ENCODE measurements at regions not wholly inside any gene's neighbourhood (a gene's known extent, or its start where the extent isn't known, plus 50 kb on each side); places are given as distances from the start of the nearest gene placed in this dataset.
"Not testable (repeated sequence)": the region's sequence is repeated elsewhere in the genome, so short reads cannot be mapped to it uniquely, and the experiment has no call there.

DNA sequence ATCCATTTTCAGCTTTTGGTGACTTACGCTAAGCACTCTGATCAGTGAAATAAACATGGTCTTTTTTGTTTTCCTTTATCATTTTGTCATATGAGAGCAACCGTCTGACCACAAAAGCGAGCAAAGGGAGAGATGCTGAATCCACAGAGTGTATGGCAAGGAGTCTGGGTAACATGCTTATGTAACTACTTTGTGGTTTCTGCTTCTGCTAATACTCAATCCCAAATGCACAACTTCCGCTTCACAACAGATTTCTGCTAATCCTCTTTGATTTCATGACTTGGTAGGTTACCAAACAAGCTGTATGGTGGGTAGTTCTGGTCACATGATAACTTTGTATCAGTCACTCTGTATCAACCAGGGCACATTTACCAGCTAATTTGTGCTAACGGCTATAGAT is 908.4 kb upstream of the CRIM1 start:
- Histone ChIP-seq H3K4me3 (replicated peaks in 1 of 3; ENCODE audit: low read depth in 2 of 3, low read length in 3 of 3) (no peak overlapping the region), H4K20me1 (ENCODE audit: insufficient read depth, low read length) (no peaks in the 10 kb centered on the region), H3K9ac (ENCODE audit: insufficient read depth, low read length, poor library complexity, severe bottlenecking) (no peak overlapping the region), H3K4me2 (replicated peaks; ENCODE audit: extremely low read depth, low read length, poor library complexity, severe bottlenecking) (no peak overlapping the region), H3K9me3 (replicated peaks in 1 of 2; ENCODE audit: control insufficient read depth in 1 of 2, insufficient read depth in 1 of 2, low read length in 2 of 2) (no peaks in the 10 kb centered on the region), H2AFZ (ENCODE audit: insufficient read depth, low read depth, low read length, poor library complexity, severe bottlenecking) (no peak overlapping the region), H3K27me3 (ENCODE audit: control insufficient read depth in 2 of 2, insufficient read depth in 2 of 2, low read length in 2 of 2) (peaks cover 0 to 3% of the 10 kb centered on the region in 2 donors), H3K27ac (ENCODE audit: low read depth in 1 of 2, low read length in 2 of 2) (no peak overlapping the region), H3K4me1 (ENCODE audit: control insufficient read depth in 1 of 2, insufficient read depth in 2 of 2, low read length in 2 of 2) (peaks cover 6 to 25% of the 10 kb centered on the region in 2 donors), H3K36me3 (replicated peaks in 1 of 2; ENCODE audit: control insufficient read depth in 1 of 2, insufficient read depth in 2 of 2, low read length in 2 of 2) (no peaks in the 10 kb centered on the region), H3K79me2 (ENCODE audit: insufficient read depth, low read length) (no peaks in the 10 kb centered on the region)
- no peak for TF ChIP-seq CTCF (IDR thresholded peaks at IDR 0.05)
- peaks cover 0 to 2% (median 0%) of the 10 kb centered on the region in 3 donors for H3K27me3 Mint-ChIP-seq (ENCODE audit: low read depth in 3 of 3)
- peaks cover 14% of the 10 kb centered on the region for H3K4me1 Mint-ChIP-seq
- H3K27ac Mint-ChIP-seq = no peak overlapping the region
- DNase-seq = peak; percentile 16 to 57 (median 18)
- no peaks in the 10 kb centered on the region for H3K36me3 Mint-ChIP-seq
- peaks cover 0 to 2% (median 0%) of the 10 kb centered on the region in 7 donors for H3K9me3 Mint-ChIP-seq
- H3K4me3 Mint-ChIP-seq = no peak overlapping the region
- intact Hi-C loops (cut with micrococcal nuclease) = no loop called here
- WGBS (ENCODE audit: insufficient coverage) = 20% methylated on average over 1 of the region's 5 CpGs

DNA sequence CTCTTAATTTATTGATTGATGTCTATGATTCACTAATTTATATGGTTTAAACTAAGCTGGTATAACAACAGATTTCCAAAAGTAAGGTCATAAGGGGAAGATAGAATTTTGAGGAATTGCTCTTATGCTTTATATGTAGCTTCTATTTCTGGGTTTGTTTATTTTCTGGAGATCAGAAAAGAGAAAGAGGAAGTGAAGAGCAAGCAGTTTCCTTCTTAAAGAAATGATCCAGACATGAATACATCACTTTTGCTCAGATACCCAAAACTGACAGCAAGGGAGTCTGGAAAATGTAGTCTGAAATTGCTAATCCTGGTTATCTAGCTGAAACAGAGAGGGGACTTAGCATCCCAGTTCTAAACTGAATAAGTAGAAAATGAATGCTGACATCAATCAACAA is 912.5 kb upstream of the CRIM1 start:
- H3K27me3 Mint-ChIP-seq (ENCODE audit: low read depth in 3 of 3) = peaks cover 0 to 8% (median 5%) of the 10 kb centered on the region in 3 donors
- Histone ChIP-seq H3K9ac (ENCODE audit: insufficient read depth, low read length, poor library complexity, severe bottlenecking) (no peak overlapping the region), H3K79me2 (ENCODE audit: insufficient read depth, low read length) (no peaks in the 10 kb centered on the region), H3K27ac (ENCODE audit: low read depth in 1 of 2, low read length in 2 of 2) (no peak overlapping the region), H3K4me3 (replicated peaks in 1 of 3; ENCODE audit: low read depth in 2 of 3, low read length in 3 of 3) (no peak overlapping the region), H3K36me3 (replicated peaks in 1 of 2; ENCODE audit: control insufficient read depth in 1 of 2, insufficient read depth in 2 of 2, low read length in 2 of 2) (no peaks in the 10 kb centered on the region), H3K27me3 (ENCODE audit: control insufficient read depth in 2 of 2, insufficient read depth in 2 of 2, low read length in 2 of 2) (no peaks in the 10 kb centered on the region), H4K20me1 (ENCODE audit: insufficient read depth, low read length) (no peaks in the 10 kb centered on the region), H2AFZ (ENCODE audit: insufficient read depth, low read depth, low read length, poor library complexity, severe bottlenecking) (no peak overlapping the region), H3K9me3 (replicated peaks in 1 of 2; ENCODE audit: control insufficient read depth in 1 of 2, insufficient read depth in 1 of 2, low read length in 2 of 2) (no peaks in the 10 kb centered on the region), H3K4me2 (replicated peaks; ENCODE audit: extremely low read depth, low read length, poor library complexity, severe bottlenecking) (no peak overlapping the region), H3K4me1 (ENCODE audit: control insufficient read depth in 1 of 2, insufficient read depth in 2 of 2, low read length in 2 of 2) (peaks cover 6 to 25% of the 10 kb centered on the region in 2 donors)
- H3K4me3 Mint-ChIP-seq = no peak overlapping the region
- DNase-seq = no peak
- peaks cover 14% of the 10 kb centered on the region for H3K4me1 Mint-ChIP-seq
- H3K27ac Mint-ChIP-seq = no peak overlapping the region
- H3K36me3 Mint-ChIP-seq = no peaks in the 10 kb centered on the region
- peaks cover 0 to 9% (median 3%) of the 10 kb centered on the region in 7 donors for H3K9me3 Mint-ChIP-seq
- intact Hi-C loops (cut with micrococcal nuclease) = no loop called here
- TF ChIP-seq CTCF (IDR thresholded peaks at IDR 0.05) = no peak

GRCh38 chr2:35441575-35441974 is 914.0 kb upstream of the CRIM1 start:
- intact Hi-C loops (cut with micrococcal nuclease); H3K4me1 Mint-ChIP-seq: not testable (repeated sequence)

More at GRCh38 chr2:35441575-35441974, 914.0 kb upstream of the CRIM1 start:
- H3K9me3 ChIP-seq (replicated peaks in 1 of 2; ENCODE audit: control insufficient read depth in 1 of 2, insufficient read depth in 1 of 2, low read length in 2 of 2); H3K27ac ChIP-seq (ENCODE audit: low read depth in 1 of 2, low read length in 2 of 2); H3K27me3 ChIP-seq (ENCODE audit: control insufficient read depth in 2 of 2, insufficient read depth in 2 of 2, low read length in 2 of 2); H3K4me3 ChIP-seq (replicated peaks in 1 of 3; ENCODE audit: low read depth in 2 of 3, low read length in 3 of 3); H3K36me3 Mint-ChIP-seq; H2AFZ ChIP-seq (ENCODE audit: insufficient read depth, low read depth, low read length, poor library complexity, severe bottlenecking); H3K79me2 ChIP-seq (ENCODE audit: insufficient read depth, low read length); H3K27me3 Mint-ChIP-seq (ENCODE audit: low read depth in 3 of 3); H3K4me2 ChIP-seq (replicated peaks; ENCODE audit: extremely low read depth, low read length, poor library complexity, severe bottlenecking); H3K4me3 Mint-ChIP-seq; H3K9ac ChIP-seq (ENCODE audit: insufficient read depth, low read length, poor library complexity, severe bottlenecking); H3K9me3 Mint-ChIP-seq; DNase-seq; H3K36me3 ChIP-seq (replicated peaks in 1 of 2; ENCODE audit: control insufficient read depth in 1 of 2, insufficient read depth in 2 of 2, low read length in 2 of 2); H4K20me1 ChIP-seq (ENCODE audit: insufficient read depth, low read length): not testable (repeated sequence)
- 96% methylated on average over 4 of the region's 9 CpGs for WGBS (ENCODE audit: insufficient coverage)
- peaks cover 2 to 12% of the 10 kb centered on the region in 2 donors for H3K4me1 ChIP-seq (ENCODE audit: control insufficient read depth in 1 of 2, insufficient read depth in 2 of 2, low read length in 2 of 2)
- H3K27ac Mint-ChIP-seq = peak overlapping the region in 1 of 7 donors; percentile 43

Data from CD14-positive monocyte (primary cell).